ENCODE measurements at regions not wholly inside any gene's neighbourhood (a gene's known extent, or its start where the extent isn't known, plus 50 kb on each side); places are given as distances from the start of the nearest gene placed in this dataset.

- TF ChIP-seq CTCF (IDR thresholded peaks at IDR 0.05; ENCODE audit: low read depth, low read length, poor library complexity, severe bottlenecking) (no peak), EZH2phosphoT487 (IDR thresholded peaks at IDR 0.05; ENCODE audit: borderline replicate concordance, low read length) (no peak)
Observed at GRCh38 chr11:87712802-87713202, 462.4 kb downstream of the RAB38 start.
